HCT116 (cell line): ENCODE measurements at regions not wholly inside any gene's neighbourhood (a gene's known extent, or its start where the extent isn't known, plus 50 kb on each side); places are given as distances from the start of the nearest gene placed in this dataset.

Experiments used
- ATAC-seq: fragments of 200-7000 bp; cut with Tn5 transposase; 2 replicates; pipeline ENCODE4 v1.9.1; 2020; ENCODE audit warnings: mild to moderate bottlenecking, moderate library complexity
- BruUV-seq: library from RNA; stranded (reverse); fragments of 400-500 nt; replicated peaks from 2 replicates; lab custom pipeline; 2021; lab: Mats Ljungman, UMichigan
- CTCF ChIA-PET: fragments of 300-600 bp; sonication (Branson Sonifier 250); formaldehyde crosslinking; loops from one replicate; lab custom pipeline; 2021; ENCODE audit warnings: antibody characterized with exemption; lab: Charles Lee
- POLR2A ChIA-PET: fragments of 300-600, 350-600 bp; sonication (Branson Sonifier 250); formaldehyde crosslinking; loops from one replicate; lab custom pipeline; 2021; ENCODE audit warnings: antibody characterized with exemption; lab: Charles Lee
- RAD21 ChIA-PET, 2 experiments: fragments of 300-600 bp; sonication (Branson Sonifier 250); formaldehyde crosslinking; loops; one replicate each; lab custom pipeline; 2023; ENCODE audit warnings: low total read pairs in 2 of 2; ENCODE audit not compliant: uncharacterized antibody in 2 of 2, unreplicated experiment in 2 of 2, low non-redundant PET in 1 of 2; lab: Charles Lee
- DNase-seq: peaks from one replicate; pipeline ENCODE4 v3.0.0-alpha.2; 2010; ENCODE audit warnings: low read depth, low spot score
- H2AFZ ChIP-seq: fragments of 200-600 bp; shearing (Covaris generic), sonication (generic); 2 replicates; pipeline ENCODE4 v1.6.1; 2017; ENCODE audit warnings: low read depth, mixed run types, mixed read lengths, antibody characterized with exemption, low read length; ENCODE audit not compliant: poor library complexity, severe bottlenecking
- H3K27ac ChIP-seq: 2 replicates; pipeline ENCODE4 v1.5.1; 2012; ENCODE audit warnings: low read depth, low read length
- H3K27me3 ChIP-seq: fragments of 200-600 bp; sonication (generic); 2 replicates; pipeline ENCODE4 v1.6.1; 2016; ENCODE audit warnings: mixed run types, low read length, mixed read lengths; ENCODE audit not compliant: insufficient read depth
- H3K36me3 ChIP-seq, 2 experiments: fragments of 200-500 bp in 1 of 2; fragments of 200-600 bp in 1 of 2; sonication (Bioruptor generic) in 1 of 2; sonication (generic) in 1 of 2; 2 replicates each; pipeline versions ENCODE4 v1.5.1 to v1.6.1; 2014 to 2016; ENCODE audit warnings: low read length in 2 of 2, inconsistent platforms in 1 of 2, mixed read lengths in 1 of 2, mixed run types in 1 of 2; ENCODE audit not compliant: insufficient read depth in 2 of 2, control insufficient read depth in 1 of 2
- H3K4me1 ChIP-seq, 2 experiments: fragments of 200-600 bp in 1 of 2; sonication (generic) in 1 of 2; 2 replicates each; pipeline versions ENCODE4 v1.5.1 to v1.6.1; 2012 to 2017; ENCODE audit warnings: low read length in 2 of 2, inconsistent platforms in 1 of 2, mild to moderate bottlenecking in 1 of 2, mixed read lengths in 1 of 2, mixed run types in 1 of 2, moderate library complexity in 1 of 2; ENCODE audit not compliant: insufficient read depth in 2 of 2, control insufficient read depth in 1 of 2
- H3K4me2 ChIP-seq: fragments of 200-600 bp; sonication (generic); 2 replicates; pipeline ENCODE4 v1.6.1; 2017; ENCODE audit warnings: mixed run types, low read length, mixed read lengths
- H3K4me3 ChIP-seq, 2 experiments: fragments of 200-600 bp in 1 of 2; sonication (generic) in 1 of 2; replicated peaks in 1 of 2; 2 replicates each; pipeline ENCODE4 v1.5.1; 2011 to 2016; ENCODE audit warnings: low read length in 2 of 2, control low read depth in 1 of 2, low read depth in 1 of 2, mild to moderate bottlenecking in 1 of 2, mixed read lengths in 1 of 2, mixed run types in 1 of 2
- H3K79me2 ChIP-seq: fragments of 200-600 bp; sonication (generic); 2 replicates; pipeline ENCODE4 v1.6.1; 2017; ENCODE audit warnings: mild to moderate bottlenecking, mixed run types, low read length, moderate library complexity, mixed read lengths; ENCODE audit not compliant: insufficient read depth
- H3K9ac ChIP-seq: fragments of 200-600 bp; sonication (generic); 2 replicates; pipeline ENCODE4 v1.6.1; 2016; ENCODE audit warnings: low read length, mixed read lengths
- H3K9me2 ChIP-seq: fragments of 200-600 bp; sonication (generic), shearing (Covaris generic); 2 replicates; pipeline ENCODE4 v1.6.1; 2017; ENCODE audit warnings: mixed run types, mild to moderate bottlenecking, moderate library complexity; ENCODE audit not compliant: insufficient read depth
- H3K9me3 ChIP-seq, 2 experiments: fragments of 200-500 bp in 1 of 2; fragments of 200-600 bp in 1 of 2; sonication (Bioruptor generic) in 1 of 2; sonication (generic) in 1 of 2; 2 replicates each; pipeline ENCODE4 v1.6.1; 2014 to 2017; ENCODE audit warnings: low read length in 2 of 2, mixed read lengths in 2 of 2, inconsistent platforms in 1 of 2, low read depth in 1 of 2, mild to moderate bottlenecking in 1 of 2, mixed run types in 1 of 2, moderate library complexity in 1 of 2; ENCODE audit not compliant: control insufficient read depth in 1 of 2, insufficient read depth in 1 of 2
- H4K20me1 ChIP-seq: fragments of 200-600 bp; sonication (generic), shearing (Covaris generic); 2 replicates; pipeline ENCODE4 v1.6.1; 2017; ENCODE audit warnings: mixed run types, mild to moderate bottlenecking, moderate library complexity; ENCODE audit not compliant: insufficient read depth
- CBX3 ChIP-seq: IDR thresholded peaks from 2 replicates; pipeline ENCODE4 v1.6.1; 2012; ENCODE audit warnings: low read depth
- CEBPB ChIP-seq: IDR thresholded peaks from 2 replicates; pipeline ENCODE4 v1.6.1; 2012; ENCODE audit warnings: low read depth
- ELF1 ChIP-seq: IDR thresholded peaks from 2 replicates; pipeline ENCODE4 v1.6.1; 2012; ENCODE audit warnings: low read depth, borderline replicate concordance
- EZH2 ChIP-seq: fragments of 200-600 bp; sonication (generic); IDR thresholded peaks from 2 replicates; pipeline ENCODE4 v1.6.1; 2017; ENCODE audit warnings: antibody characterized with exemption, mixed run types
- EZH2phosphoT487 ChIP-seq: fragments of 200-600 bp; IDR thresholded peaks from 2 replicates; pipeline ENCODE4 v1.6.1; 2018; ENCODE audit warnings: antibody characterized with exemption, borderline replicate concordance
- FOSL1 ChIP-seq: IDR thresholded peaks from 2 replicates; pipeline ENCODE4 v1.6.1; 2012; ENCODE audit warnings: low read depth
- JUND ChIP-seq: IDR thresholded peaks from 2 replicates; pipeline ENCODE4 v1.6.1; 2012
- POLR2A ChIP-seq: IDR thresholded peaks from 2 replicates; pipeline ENCODE4 v1.7.0; 2011; ENCODE audit warnings: borderline replicate concordance; ENCODE audit not compliant: insufficient read depth, insufficient read length; ENCODE audit errors: extremely low read depth
- POLR2AphosphoS5 ChIP-seq: IDR thresholded peaks from 2 replicates; pipeline ENCODE4 v1.6.1; 2011; ENCODE audit warnings: mild to moderate bottlenecking, low read depth, low read length, moderate library complexity
- RAD21 ChIP-seq: IDR thresholded peaks from 2 replicates; pipeline ENCODE4 v1.6.1; 2012; ENCODE audit warnings: low read depth, mild to moderate bottlenecking
- SIN3A ChIP-seq: IDR thresholded peaks from 2 replicates; pipeline ENCODE4 v1.6.1; 2012; ENCODE audit warnings: low read depth
- SP1 ChIP-seq: IDR thresholded peaks from 2 replicates; pipeline ENCODE4 v1.6.1; 2012; ENCODE audit warnings: low read depth
- SRF ChIP-seq: IDR thresholded peaks from 2 replicates; pipeline ENCODE4 v1.6.1; 2012; ENCODE audit warnings: low read depth
- TCF7L2 ChIP-seq: IDR thresholded peaks from 2 replicates; pipeline ENCODE4 v1.7.0; 2011; ENCODE audit warnings: borderline replicate concordance, inconsistent platforms; ENCODE audit not compliant: insufficient read depth, insufficient read length; ENCODE audit errors: extremely low read depth
- YY1 ChIP-seq: IDR thresholded peaks from 2 replicates; pipeline ENCODE4 v1.6.1; 2011; ENCODE audit warnings: low read length, low read depth, moderate library complexity, mild to moderate bottlenecking; ENCODE audit not compliant: insufficient replicate concordance; ENCODE audit errors: extremely low read depth
- ZFX ChIP-seq: fragments of 450-650 bp; IDR thresholded peaks from 2 replicates; pipeline ENCODE4 v1.6.1; 2017
- intact Hi-C: fragments of 100-400 bp; cut with micrococcal nuclease; formaldehyde crosslinking; loops from 2 replicates; pipeline ENCODE4 v1.10.0; 2022
- TF ChIP-seq, protein P1 (sequence below): IDR thresholded peaks from 2 replicates; pipeline ENCODE4 v1.6.1; 2011; ENCODE audit warnings: mild to moderate bottlenecking, low read length, moderate library complexity; ENCODE audit not compliant: insufficient replicate concordance; ENCODE audit errors: extremely low read depth
- TF ChIP-seq, protein P2 (sequence below): IDR thresholded peaks from 2 replicates; pipeline ENCODE4 v1.6.1; 2012; ENCODE audit warnings: low read depth
- TF ChIP-seq, protein P3 (sequence below): IDR thresholded peaks from 2 replicates; pipeline ENCODE4 v1.6.1; 2012

DNA sequence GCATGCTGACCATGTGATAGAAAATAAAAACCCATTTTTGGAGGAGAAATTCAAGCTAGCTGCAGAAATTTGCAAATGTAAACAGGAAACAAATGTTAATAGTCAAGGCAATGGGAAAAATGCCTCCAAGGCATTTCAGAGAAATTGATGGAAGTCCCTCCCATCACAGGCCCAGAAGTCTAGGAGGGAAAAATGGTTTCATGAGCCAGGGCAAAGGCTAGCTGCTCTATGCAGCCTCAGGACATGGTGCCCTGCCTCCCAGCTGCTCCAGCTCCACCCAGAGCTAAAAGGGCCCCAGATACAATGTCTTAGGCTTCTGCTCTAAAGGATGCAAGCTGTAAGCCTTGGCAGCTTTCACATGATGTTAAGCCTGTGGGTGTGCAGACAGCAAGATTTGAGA is 1419.4 kb upstream of the CELF4 start:
- RAD21 ChIA-PET, result no interaction called here
- TF ChIP-seq ELF1 (no peak), CEBPB (no peak), ZFX (no peak), EZH2phosphoT487 (no peak), YY1 (no peak), POLR2A (no peak), SP1 (no peak), FOSL1 (no peak), SIN3A (no peak), JUND (no peak), CBX3 (no peak), RAD21 (no peak), TCF7L2 (no peak), SRF (no peak), EZH2 (no peak), POLR2AphosphoS5 (no peak)
- TF ChIP-seq, protein P1, sequence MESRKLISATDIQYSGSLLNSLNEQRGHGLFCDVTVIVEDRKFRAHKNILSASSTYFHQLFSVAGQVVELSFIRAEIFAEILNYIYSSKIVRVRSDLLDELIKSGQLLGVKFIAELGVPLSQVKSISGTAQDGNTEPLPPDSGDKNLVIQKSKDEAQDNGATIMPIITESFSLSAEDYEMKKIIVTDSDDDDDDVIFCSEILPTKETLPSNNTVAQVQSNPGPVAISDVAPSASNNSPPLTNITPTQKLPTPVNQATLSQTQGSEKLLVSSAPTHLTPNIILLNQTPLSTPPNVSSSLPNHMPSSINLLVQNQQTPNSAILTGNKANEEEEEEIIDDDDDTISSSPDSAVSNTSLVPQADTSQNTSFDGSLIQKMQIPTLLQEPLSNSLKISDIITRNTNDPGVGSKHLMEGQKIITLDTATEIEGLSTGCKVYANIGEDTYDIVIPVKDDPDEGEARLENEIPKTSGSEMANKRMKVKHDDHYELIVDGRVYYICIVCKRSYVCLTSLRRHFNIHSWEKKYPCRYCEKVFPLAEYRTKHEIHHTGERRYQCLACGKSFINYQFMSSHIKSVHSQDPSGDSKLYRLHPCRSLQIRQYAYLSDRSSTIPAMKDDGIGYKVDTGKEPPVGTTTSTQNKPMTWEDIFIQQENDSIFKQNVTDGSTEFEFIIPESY, result no peak
- TF ChIP-seq, protein P2, sequence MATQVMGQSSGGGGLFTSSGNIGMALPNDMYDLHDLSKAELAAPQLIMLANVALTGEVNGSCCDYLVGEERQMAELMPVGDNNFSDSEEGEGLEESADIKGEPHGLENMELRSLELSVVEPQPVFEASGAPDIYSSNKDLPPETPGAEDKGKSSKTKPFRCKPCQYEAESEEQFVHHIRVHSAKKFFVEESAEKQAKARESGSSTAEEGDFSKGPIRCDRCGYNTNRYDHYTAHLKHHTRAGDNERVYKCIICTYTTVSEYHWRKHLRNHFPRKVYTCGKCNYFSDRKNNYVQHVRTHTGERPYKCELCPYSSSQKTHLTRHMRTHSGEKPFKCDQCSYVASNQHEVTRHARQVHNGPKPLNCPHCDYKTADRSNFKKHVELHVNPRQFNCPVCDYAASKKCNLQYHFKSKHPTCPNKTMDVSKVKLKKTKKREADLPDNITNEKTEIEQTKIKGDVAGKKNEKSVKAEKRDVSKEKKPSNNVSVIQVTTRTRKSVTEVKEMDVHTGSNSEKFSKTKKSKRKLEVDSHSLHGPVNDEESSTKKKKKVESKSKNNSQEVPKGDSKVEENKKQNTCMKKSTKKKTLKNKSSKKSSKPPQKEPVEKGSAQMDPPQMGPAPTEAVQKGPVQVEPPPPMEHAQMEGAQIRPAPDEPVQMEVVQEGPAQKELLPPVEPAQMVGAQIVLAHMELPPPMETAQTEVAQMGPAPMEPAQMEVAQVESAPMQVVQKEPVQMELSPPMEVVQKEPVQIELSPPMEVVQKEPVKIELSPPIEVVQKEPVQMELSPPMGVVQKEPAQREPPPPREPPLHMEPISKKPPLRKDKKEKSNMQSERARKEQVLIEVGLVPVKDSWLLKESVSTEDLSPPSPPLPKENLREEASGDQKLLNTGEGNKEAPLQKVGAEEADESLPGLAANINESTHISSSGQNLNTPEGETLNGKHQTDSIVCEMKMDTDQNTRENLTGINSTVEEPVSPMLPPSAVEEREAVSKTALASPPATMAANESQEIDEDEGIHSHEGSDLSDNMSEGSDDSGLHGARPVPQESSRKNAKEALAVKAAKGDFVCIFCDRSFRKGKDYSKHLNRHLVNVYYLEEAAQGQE, result no peak
- TF ChIP-seq, protein P3, sequence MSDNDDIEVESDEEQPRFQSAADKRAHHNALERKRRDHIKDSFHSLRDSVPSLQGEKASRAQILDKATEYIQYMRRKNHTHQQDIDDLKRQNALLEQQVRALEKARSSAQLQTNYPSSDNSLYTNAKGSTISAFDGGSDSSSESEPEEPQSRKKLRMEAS, result no peak
- TF ChIP-seq, all 23 proteins: peak for 0
- intact Hi-C loops, result no loop called here
- ATAC-seq (no peak), DNase-seq (no peak)
- no peaks in the 10 kb centered on the region for H3K36me3 ChIP-seq
- ChIA-PET POLR2A (no interaction called here), CTCF (no interaction called here)
- H3K9ac ChIP-seq, result no peak overlapping the region
- H4K20me1 ChIP-seq, result no peaks in the 10 kb centered on the region
- H3K79me2 ChIP-seq, result no peaks in the 10 kb centered on the region
- no peak overlapping the region for H3K4me3 ChIP-seq
- H3K4me1 ChIP-seq, result no peaks in the 10 kb centered on the region
- BruUV-seq, result no TSS peak
- H3K27ac ChIP-seq, result no peak overlapping the region
- H3K9me2 ChIP-seq, result no peaks in the 10 kb centered on the region
- no peaks in the 10 kb centered on the region for H3K9me3 ChIP-seq
- H3K27me3 ChIP-seq, result no peaks in the 10 kb centered on the region
- H2AFZ ChIP-seq, result no peak overlapping the region
- H3K4me2 ChIP-seq, result no peak overlapping the region
